SK-N-SH treated with all-trans-retinoic acid at 6 μM for 48 hours (cell line): ENCODE measurements at regions not wholly inside any gene's neighbourhood (a gene's known extent, or its start where the extent isn't known, plus 50 kb on each side); places are given as distances from the start of the nearest gene placed in this dataset.

ENCODE experiments used
- ATAC-seq: fragments of 200-7000 bp; cut with Tn5 transposase; 3 replicates; pipeline ENCODE4 v1.9.1; 2020; ENCODE audit warnings: mild to moderate bottlenecking, moderate library complexity
- ARNTL ChIP-seq: fragments of 450-650 bp; formaldehyde crosslinking; IDR thresholded peaks from 2 replicates; pipeline ENCODE4 v1.5.0; 2020; ENCODE audit warnings: low read depth, mild to moderate bottlenecking, moderate library complexity, borderline replicate concordance
- BACH2 ChIP-seq: fragments of 250-450 bp; sonication (Bioruptor Pico); IDR thresholded peaks from 2 replicates; pipeline ENCODE4 v1.9.0; 2021; ENCODE audit warnings: mild to moderate bottlenecking, borderline replicate concordance
- CSDC2 ChIP-seq: fragments of 250-450 bp; sonication (Bioruptor Pico); IDR thresholded peaks from 2 replicates; pipeline ENCODE4 v1.5.0; 2020; ENCODE audit warnings: mild to moderate bottlenecking, moderate library complexity
- ESRRG ChIP-seq: fragments of 250-450 bp; sonication (Bioruptor Pico); IDR thresholded peaks from 2 replicates; pipeline ENCODE4 v1.6.1; 2021; ENCODE audit warnings: mild to moderate bottlenecking
- GLIS3 ChIP-seq: fragments of 250-450 bp; sonication (Bioruptor Pico); IDR thresholded peaks from 2 replicates; pipeline ENCODE4 v1.5.0; 2020; ENCODE audit warnings: mild to moderate bottlenecking, moderate library complexity
- ISL1 ChIP-seq: fragments of 250-450 bp; sonication (Bioruptor Pico); IDR thresholded peaks from 2 replicates; pipeline ENCODE4 v2.1.2; 2022; ENCODE audit warnings: mild to moderate bottlenecking, moderate library complexity
- OSR1 ChIP-seq: fragments of 250-450 bp; sonication (Bioruptor Pico); IDR thresholded peaks from 2 replicates; pipeline ENCODE4 v1.8.0; 2022; ENCODE audit warnings: moderate library complexity, mild to moderate bottlenecking, inconsistent platforms
- PPARA ChIP-seq: fragments of 250-450 bp; sonication (Bioruptor Pico); IDR thresholded peaks from 2 replicates; pipeline ENCODE4 v1.5.0; 2020; ENCODE audit warnings: mild to moderate bottlenecking, borderline replicate concordance
- RARB ChIP-seq: fragments of 250-450 bp; sonication (Bioruptor Pico); IDR thresholded peaks from 2 replicates; pipeline ENCODE4 v1.8.0; 2021; ENCODE audit warnings: mild to moderate bottlenecking, moderate library complexity
- TCF4 ChIP-seq: fragments of 250-450 bp; sonication (Bioruptor Pico); IDR thresholded peaks from 2 replicates; pipeline ENCODE4 v1.8.0; 2021; ENCODE audit warnings: mild to moderate bottlenecking, moderate library complexity, borderline replicate concordance
- TOX ChIP-seq: fragments of 250-450 bp; sonication (Bioruptor Pico); IDR thresholded peaks from 2 replicates; pipeline ENCODE4 v1.8.0; 2021; ENCODE audit warnings: mild to moderate bottlenecking, moderate library complexity, borderline replicate concordance
- ZC3H10 ChIP-seq: fragments of 250-450 bp; sonication (Bioruptor Pico); IDR thresholded peaks from 2 replicates; pipeline ENCODE4 v1.5.1; 2021; ENCODE audit warnings: mild to moderate bottlenecking, moderate library complexity
- ZFP3 ChIP-seq: fragments of 250-450 bp; sonication (Bioruptor Pico); IDR thresholded peaks from 2 replicates; pipeline ENCODE4 v1.5.0; 2020; ENCODE audit warnings: mild to moderate bottlenecking, moderate library complexity
- ZFP30 ChIP-seq: fragments of 450-650 bp; formaldehyde crosslinking; IDR thresholded peaks from 2 replicates; pipeline ENCODE4 v1.5.0; 2022; ENCODE audit warnings: mild to moderate bottlenecking, moderate library complexity
- ZNF565 ChIP-seq: fragments of 450-650 bp; formaldehyde crosslinking; conservative IDR thresholded peaks from 2 replicates; pipeline ENCODE4 v1.5.0; 2020; ENCODE audit warnings: low read depth, mild to moderate bottlenecking, moderate library complexity
- ZNF70 ChIP-seq: fragments of 450-650 bp; formaldehyde crosslinking; IDR thresholded peaks from 2 replicates; pipeline ENCODE4 v1.5.0; 2020; ENCODE audit warnings: mild to moderate bottlenecking, moderate library complexity
- ZNF8 ChIP-seq: fragments of 450-650 bp; formaldehyde crosslinking; IDR thresholded peaks from 2 replicates; pipeline ENCODE4 v1.5.0; 2020; ENCODE audit warnings: mild to moderate bottlenecking, moderate library complexity
- TF ChIP-seq, protein P1 (sequence below): fragments of 250-450 bp; sonication (Bioruptor Pico); IDR thresholded peaks from 2 replicates; pipeline ENCODE4 v1.8.0; 2020; ENCODE audit warnings: mild to moderate bottlenecking, moderate library complexity, borderline replicate concordance
- TF ChIP-seq, protein P2 (sequence below): fragments of 250-450 bp; sonication (Bioruptor Pico); IDR thresholded peaks from 2 replicates; pipeline ENCODE4 v1.5.0; 2020; ENCODE audit warnings: mild to moderate bottlenecking, moderate library complexity
- TF ChIP-seq, protein P3 (sequence below): fragments of 250-450 bp; sonication (Bioruptor Pico); IDR thresholded peaks from 2 replicates; pipeline ENCODE4 v1.5.1; 2021; ENCODE audit warnings: mild to moderate bottlenecking, moderate library complexity

DNA sequence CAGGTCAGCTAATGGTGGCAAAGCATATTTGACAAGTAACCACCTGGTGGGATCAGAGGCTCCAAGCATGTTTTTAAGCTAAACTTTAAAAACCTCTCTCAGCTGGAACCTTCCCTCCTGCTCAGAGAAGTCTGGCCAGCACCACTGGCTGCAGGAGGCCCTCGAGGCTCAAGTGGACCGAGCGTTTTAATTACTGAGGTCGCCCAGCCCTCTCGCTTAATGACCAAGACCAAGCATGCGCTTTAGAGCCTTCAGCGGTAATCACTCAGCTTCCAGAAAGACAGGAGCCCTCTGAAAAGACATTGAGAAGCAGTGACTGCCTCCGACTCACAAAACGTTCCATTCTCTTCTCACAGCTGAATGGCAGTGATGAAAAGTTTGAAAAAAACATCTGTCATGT, 383.4 kb upstream of the ADARB2 start:
- no peak for ATAC-seq
- no peak for TF ChIP-seq ZNF565
- TF ChIP-seq PPARA: no peak
- TF ChIP-seq TOX (CRISPR knock-in tag): no peak
- TF ChIP-seq BACH2 (CRISPR knock-in tag): no peak
- TF ChIP-seq ZFP3: no peak
- TF ChIP-seq, protein P1, sequence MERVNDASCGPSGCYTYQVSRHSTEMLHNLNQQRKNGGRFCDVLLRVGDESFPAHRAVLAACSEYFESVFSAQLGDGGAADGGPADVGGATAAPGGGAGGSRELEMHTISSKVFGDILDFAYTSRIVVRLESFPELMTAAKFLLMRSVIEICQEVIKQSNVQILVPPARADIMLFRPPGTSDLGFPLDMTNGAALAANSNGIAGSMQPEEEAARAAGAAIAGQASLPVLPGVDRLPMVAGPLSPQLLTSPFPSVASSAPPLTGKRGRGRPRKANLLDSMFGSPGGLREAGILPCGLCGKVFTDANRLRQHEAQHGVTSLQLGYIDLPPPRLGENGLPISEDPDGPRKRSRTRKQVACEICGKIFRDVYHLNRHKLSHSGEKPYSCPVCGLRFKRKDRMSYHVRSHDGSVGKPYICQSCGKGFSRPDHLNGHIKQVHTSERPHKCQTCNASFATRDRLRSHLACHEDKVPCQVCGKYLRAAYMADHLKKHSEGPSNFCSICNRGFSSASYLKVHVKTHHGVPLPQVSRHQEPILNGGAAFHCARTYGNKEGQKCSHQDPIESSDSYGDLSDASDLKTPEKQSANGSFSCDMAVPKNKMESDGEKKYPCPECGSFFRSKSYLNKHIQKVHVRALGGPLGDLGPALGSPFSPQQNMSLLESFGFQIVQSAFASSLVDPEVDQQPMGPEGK: no peak
- TF ChIP-seq RARB (CRISPR knock-in tag): no peak
- no peak for TF ChIP-seq ARNTL (CRISPR knock-in tag)
- TF ChIP-seq ZNF70 (CRISPR knock-in tag): no peak
- TF ChIP-seq, protein P2, sequence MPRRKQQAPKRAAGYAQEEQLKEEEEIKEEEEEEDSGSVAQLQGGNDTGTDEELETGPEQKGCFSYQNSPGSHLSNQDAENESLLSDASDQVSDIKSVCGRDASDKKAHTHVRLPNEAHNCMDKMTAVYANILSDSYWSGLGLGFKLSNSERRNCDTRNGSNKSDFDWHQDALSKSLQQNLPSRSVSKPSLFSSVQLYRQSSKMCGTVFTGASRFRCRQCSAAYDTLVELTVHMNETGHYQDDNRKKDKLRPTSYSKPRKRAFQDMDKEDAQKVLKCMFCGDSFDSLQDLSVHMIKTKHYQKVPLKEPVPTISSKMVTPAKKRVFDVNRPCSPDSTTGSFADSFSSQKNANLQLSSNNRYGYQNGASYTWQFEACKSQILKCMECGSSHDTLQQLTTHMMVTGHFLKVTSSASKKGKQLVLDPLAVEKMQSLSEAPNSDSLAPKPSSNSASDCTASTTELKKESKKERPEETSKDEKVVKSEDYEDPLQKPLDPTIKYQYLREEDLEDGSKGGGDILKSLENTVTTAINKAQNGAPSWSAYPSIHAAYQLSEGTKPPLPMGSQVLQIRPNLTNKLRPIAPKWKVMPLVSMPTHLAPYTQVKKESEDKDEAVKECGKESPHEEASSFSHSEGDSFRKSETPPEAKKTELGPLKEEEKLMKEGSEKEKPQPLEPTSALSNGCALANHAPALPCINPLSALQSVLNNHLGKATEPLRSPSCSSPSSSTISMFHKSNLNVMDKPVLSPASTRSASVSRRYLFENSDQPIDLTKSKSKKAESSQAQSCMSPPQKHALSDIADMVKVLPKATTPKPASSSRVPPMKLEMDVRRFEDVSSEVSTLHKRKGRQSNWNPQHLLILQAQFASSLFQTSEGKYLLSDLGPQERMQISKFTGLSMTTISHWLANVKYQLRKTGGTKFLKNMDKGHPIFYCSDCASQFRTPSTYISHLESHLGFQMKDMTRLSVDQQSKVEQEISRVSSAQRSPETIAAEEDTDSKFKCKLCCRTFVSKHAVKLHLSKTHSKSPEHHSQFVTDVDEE (CRISPR knock-in tag): no peak
- TF ChIP-seq ZFP30: no peak
- no peak for TF ChIP-seq CSDC2 (CRISPR knock-in tag)
- TF ChIP-seq, protein P3, sequence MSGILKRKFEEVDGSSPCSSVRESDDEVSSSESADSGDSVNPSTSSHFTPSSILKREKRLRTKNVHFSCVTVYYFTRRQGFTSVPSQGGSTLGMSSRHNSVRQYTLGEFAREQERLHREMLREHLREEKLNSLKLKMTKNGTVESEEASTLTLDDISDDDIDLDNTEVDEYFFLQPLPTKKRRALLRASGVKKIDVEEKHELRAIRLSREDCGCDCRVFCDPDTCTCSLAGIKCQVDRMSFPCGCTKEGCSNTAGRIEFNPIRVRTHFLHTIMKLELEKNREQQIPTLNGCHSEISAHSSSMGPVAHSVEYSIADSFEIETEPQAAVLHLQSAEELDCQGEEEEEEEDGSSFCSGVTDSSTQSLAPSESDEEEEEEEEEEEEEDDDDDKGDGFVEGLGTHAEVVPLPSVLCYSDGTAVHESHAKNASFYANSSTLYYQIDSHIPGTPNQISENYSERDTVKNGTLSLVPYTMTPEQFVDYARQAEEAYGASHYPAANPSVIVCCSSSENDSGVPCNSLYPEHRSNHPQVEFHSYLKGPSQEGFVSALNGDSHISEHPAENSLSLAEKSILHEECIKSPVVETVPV (CRISPR knock-in tag): no peak
- no peak for TF ChIP-seq TCF4

DNA sequence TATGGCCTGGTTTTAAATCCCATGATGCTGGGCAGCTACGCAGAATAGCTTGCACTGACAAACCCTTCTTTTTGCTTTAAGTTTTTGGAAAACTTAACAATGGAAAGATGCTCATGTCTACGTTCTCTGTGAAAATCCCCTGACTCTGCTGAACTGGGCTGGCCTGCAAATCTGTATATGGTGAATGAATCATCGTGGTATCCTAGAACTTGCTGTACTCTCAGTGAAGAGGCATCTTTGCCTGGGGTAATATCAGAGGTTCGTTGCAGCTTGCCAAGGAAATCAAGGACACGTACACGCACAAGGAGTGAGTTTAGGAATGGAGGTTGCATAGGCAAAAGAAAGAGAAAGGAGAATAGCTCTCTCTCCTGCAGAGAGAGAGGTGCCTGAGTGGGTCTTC, 382.0 kb upstream of the ADARB2 start:
- ATAC-seq: no peak
- TF ChIP-seq ZNF70 (CRISPR knock-in tag) (no peak), TCF4 (no peak), ISL1 (no peak), GLIS3 (no peak), ESRRG (no peak), BACH2 (CRISPR knock-in tag) (no peak), CSDC2 (CRISPR knock-in tag) (no peak), OSR1 (CRISPR knock-in tag) (no peak), RARB (CRISPR knock-in tag) (no peak), ZNF8 (no peak), PPARA (no peak), ZC3H10 (CRISPR knock-in tag) (no peak), TOX (CRISPR knock-in tag) (no peak)
- TF ChIP-seq, protein P2 (CRISPR knock-in tag): no peak
- TF ChIP-seq, protein P1: no peak
- TF ChIP-seq, all 23 proteins: peak for 0

DNA sequence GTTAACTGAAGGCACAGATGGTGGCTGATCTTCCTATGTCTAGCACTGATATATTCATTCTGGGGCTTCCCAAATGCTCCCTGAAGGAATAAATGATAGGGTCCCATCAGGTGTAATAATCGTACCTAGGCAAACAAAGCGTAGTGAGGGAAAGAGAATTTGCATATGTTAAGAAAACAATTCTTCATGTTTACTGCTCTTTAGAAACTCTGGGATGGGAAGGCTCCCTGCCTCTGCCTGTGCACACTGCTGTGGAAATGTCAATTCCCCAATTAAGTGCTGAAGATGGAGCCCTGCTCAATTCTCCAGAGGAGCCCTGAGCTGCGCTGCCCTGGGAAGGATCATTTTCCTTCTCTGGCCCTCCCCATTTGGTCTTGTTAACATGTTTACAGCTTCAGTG, 380.9 kb upstream of the ADARB2 start:
- no peak for TF ChIP-seq RARB (CRISPR knock-in tag)
- TF ChIP-seq, all 23 proteins: peak for 0

More for the DNA sequence above, 380.9 kb upstream of the ADARB2 start:
- no peak for ATAC-seq
